ENCODE measurements at regions not wholly inside any gene's neighbourhood (a gene's known extent, or its start where the extent isn't known, plus 50 kb on each side); places are given as distances from the start of the nearest gene placed in this dataset.

DNA sequence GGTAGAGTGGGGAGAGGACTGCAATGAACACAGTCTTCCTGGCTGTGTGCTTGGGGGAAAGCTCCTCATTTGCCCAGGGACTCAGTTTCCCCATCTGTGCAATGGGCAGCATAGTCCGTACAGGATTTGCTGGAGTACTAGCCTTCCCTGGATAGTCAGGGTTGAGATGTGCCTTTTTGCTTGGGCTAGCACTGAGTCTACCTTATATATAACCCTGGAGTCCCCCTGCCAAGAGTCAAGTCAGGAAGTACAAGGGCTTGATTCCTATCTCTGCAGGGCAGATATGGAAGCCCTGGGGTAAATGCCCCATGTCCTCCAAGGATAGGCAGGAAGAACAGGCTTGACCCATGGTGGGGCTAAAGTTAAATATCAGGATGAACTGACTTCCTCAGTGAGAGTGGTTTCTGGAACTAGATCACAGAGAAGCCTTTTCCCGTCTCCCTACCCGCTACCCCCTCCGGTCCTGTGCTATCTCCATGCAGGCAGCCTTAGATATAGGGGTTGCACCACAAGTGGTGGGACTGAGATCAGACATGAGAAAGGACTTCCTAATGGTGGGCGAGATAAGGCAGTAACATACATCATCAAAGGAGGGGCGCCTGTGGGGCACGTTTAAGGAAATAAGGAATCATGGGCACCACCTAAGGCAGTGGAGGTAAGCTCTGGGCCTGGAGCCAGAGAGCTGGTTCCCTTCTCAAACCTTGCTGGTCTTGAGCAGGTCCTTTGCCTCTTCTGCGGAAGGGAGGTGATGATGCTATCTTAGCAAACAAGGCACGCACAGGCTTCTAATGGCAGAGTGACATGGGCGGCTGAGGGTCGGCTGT, 157.9 kb downstream of the MRPL14 start:
- TF ChIP-seq, protein P1, sequence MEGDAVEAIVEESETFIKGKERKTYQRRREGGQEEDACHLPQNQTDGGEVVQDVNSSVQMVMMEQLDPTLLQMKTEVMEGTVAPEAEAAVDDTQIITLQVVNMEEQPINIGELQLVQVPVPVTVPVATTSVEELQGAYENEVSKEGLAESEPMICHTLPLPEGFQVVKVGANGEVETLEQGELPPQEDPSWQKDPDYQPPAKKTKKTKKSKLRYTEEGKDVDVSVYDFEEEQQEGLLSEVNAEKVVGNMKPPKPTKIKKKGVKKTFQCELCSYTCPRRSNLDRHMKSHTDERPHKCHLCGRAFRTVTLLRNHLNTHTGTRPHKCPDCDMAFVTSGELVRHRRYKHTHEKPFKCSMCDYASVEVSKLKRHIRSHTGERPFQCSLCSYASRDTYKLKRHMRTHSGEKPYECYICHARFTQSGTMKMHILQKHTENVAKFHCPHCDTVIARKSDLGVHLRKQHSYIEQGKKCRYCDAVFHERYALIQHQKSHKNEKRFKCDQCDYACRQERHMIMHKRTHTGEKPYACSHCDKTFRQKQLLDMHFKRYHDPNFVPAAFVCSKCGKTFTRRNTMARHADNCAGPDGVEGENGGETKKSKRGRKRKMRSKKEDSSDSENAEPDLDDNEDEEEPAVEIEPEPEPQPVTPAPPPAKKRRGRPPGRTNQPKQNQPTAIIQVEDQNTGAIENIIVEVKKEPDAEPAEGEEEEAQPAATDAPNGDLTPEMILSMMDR (IDR thresholded peaks at IDR 0.05): no peak
- TF ChIP-seq POLR2A (IDR thresholded peaks at IDR 0.05): no peak

Measured in esophagus squamous epithelium (tissue), 4 donors.